K562 (cell line): ENCODE measurements at regions not wholly inside any gene's neighbourhood (a gene's known extent, or its start where the extent isn't known, plus 50 kb on each side); places are given as distances from the start of the nearest gene placed in this dataset.

ENCODE experiments used
- ATAC-seq: fragments of 200-7000 bp; cut with Tn5 transposase; 3 replicates; pipeline ENCODE4 v1.9.1; 2020; ENCODE audit warnings: moderate library complexity
- BruUV-seq: library from RNA; stranded (reverse); fragments of 400-500 nt; replicated peaks from 2 replicates; lab custom pipeline; 2021; lab: Mats Ljungman, UMichigan
- CTCF ChIA-PET: fragments of 300-600 bp; formaldehyde crosslinking; extraction: SDS; loops from one replicate; lab custom pipeline; 2021; ENCODE audit warnings: low intra/inter-chr PET ratio; lab: Yijun Ruan, JAX
- POLR2A ChIA-PET: fragments of 300-600, 350-650 bp; sonication (Branson Sonifier 250); formaldehyde crosslinking; extraction: SDS; loops from one replicate; lab custom pipeline; 2021; ENCODE audit warnings: antibody characterized with exemption, inconsistent platforms; lab: Yijun Ruan, JAX
- DNase-seq, 4 experiments: peaks; one replicate each; pipeline versions ENCODE4 v3.0.0 to v3.0.0-alpha.2; 2011 to 2018; ENCODE audit warnings: low spot score in 3 of 4, mixed read lengths in 3 of 4; ENCODE audit errors: extremely low read depth in 1 of 4
- FAIRE-seq: peaks from 2 replicates; lab custom pipeline; 2011; peaks lifted over from hg19 to GRCh38; lab: Jason Lieb, UNC
- H2AFZ ChIP-seq: 2 replicates; pipeline ENCODE4 v1.6.0; 2011; ENCODE audit warnings: low read depth, low read length, control low read depth, inconsistent platforms
- H3K27ac ChIP-seq: fragments of 200-600 bp; 3 replicates; pipeline ENCODE4 v1.8.0; 2011; ENCODE audit warnings: low read depth, mild to moderate bottlenecking, control low read depth, inconsistent platforms, low read length, moderate library complexity, mixed read lengths; ENCODE audit errors: extremely low read depth
- H3K27me3 ChIP-seq, 2 experiments: fragments of 300-600 bp in 1 of 2; 2 replicates in 1 of 2; 3 replicates in 1 of 2; pipeline versions ENCODE4 v1.6.0 to v1.8.0; 2011; ENCODE audit warnings: inconsistent platforms in 2 of 2, low read length in 2 of 2, mild to moderate bottlenecking in 1 of 2, mixed read lengths in 1 of 2, moderate library complexity in 1 of 2; ENCODE audit not compliant: control insufficient read depth in 2 of 2, insufficient read depth in 2 of 2
- H3K36me3 ChIP-seq: fragments of 300-600 bp; 3 replicates; pipeline ENCODE4 v1.8.0; 2011; ENCODE audit warnings: mild to moderate bottlenecking, low read length, inconsistent platforms; ENCODE audit not compliant: control insufficient read depth, insufficient read depth
- H3K4me1 ChIP-seq, 2 experiments: fragments of 200-600 bp in 1 of 2; replicated peaks in 1 of 2; 2 replicates in 1 of 2; 3 replicates in 1 of 2; pipeline versions ENCODE4 v1.5.1 to v1.8.0; 2011; ENCODE audit warnings: inconsistent platforms in 2 of 2, low read length in 2 of 2, mild to moderate bottlenecking in 1 of 2, mixed read lengths in 1 of 2, moderate library complexity in 1 of 2; ENCODE audit not compliant: control insufficient read depth in 2 of 2, insufficient read depth in 2 of 2
- H3K4me2 ChIP-seq: 2 replicates; pipeline ENCODE4 v1.6.1; 2011; ENCODE audit warnings: low read length, control low read depth, inconsistent platforms, mixed read lengths; ENCODE audit not compliant: insufficient read depth
- H3K4me3 ChIP-seq: fragments of 200-600 bp; sonication (generic), shearing (Covaris generic); 2 replicates; pipeline ENCODE4 v1.5.1; 2016; ENCODE audit warnings: control low read depth, inconsistent platforms
- H3K79me2 ChIP-seq: fragments of 200-600 bp; 3 replicates; pipeline ENCODE4 v1.8.0; 2011; ENCODE audit warnings: low read length, inconsistent platforms; ENCODE audit not compliant: control insufficient read depth, insufficient read depth
- H3K9ac ChIP-seq, 2 experiments: 2 replicates each; pipeline versions ENCODE4 v1.6.0 to v1.6.1; 2011; ENCODE audit warnings: low read depth in 2 of 2, low read length in 2 of 2, control low read depth in 1 of 2, inconsistent platforms in 1 of 2, mild to moderate bottlenecking in 1 of 2, mixed read lengths in 1 of 2; ENCODE audit not compliant: insufficient read depth in 1 of 2
- H3K9me1 ChIP-seq: one replicate; pipeline ENCODE4 v1.6.0; 2011; ENCODE audit warnings: inconsistent platforms, mild to moderate bottlenecking, low read length, moderate library complexity; ENCODE audit not compliant: control insufficient read depth, insufficient read depth
- H3K9me3 ChIP-seq: replicated peaks from 2 replicates; pipeline ENCODE4 v1.5.1; 2011; ENCODE audit warnings: low read depth, low read length, inconsistent platforms; ENCODE audit not compliant: control insufficient read depth, insufficient read depth
- H4K20me1 ChIP-seq: replicated peaks from 2 replicates; pipeline ENCODE4 v1.6.1; 2011; ENCODE audit warnings: low read length, inconsistent platforms, mixed read lengths; ENCODE audit not compliant: control insufficient read depth, insufficient read depth
- ETV1 ChIP-seq: fragments of 450-650 bp; conservative IDR thresholded peaks from 2 replicates; pipeline ENCODE4 v1.6.1; 2016; ENCODE audit warnings: missing genetic modification characterization, control low read depth, low read depth, missing compliant biosample characterization
- HMBOX1 ChIP-seq: sonication (generic); IDR thresholded peaks from 2 replicates; pipeline ENCODE4 v1.6.1; 2016
- HMG20A ChIP-seq: fragments of 450-650 bp; formaldehyde crosslinking; conservative IDR thresholded peaks from 2 replicates; pipeline ENCODE4 v1.4.0; 2020; ENCODE audit warnings: mild to moderate bottlenecking, mixed read lengths
- KLF10 ChIP-seq: fragments of 250-450 bp; sonication (Bioruptor Pico); IDR thresholded peaks from 2 replicates; pipeline ENCODE4 v1.6.1; 2021; ENCODE audit warnings: matching md5 sums
- NFXL1 ChIP-seq: fragments of 450-650 bp; formaldehyde crosslinking; IDR thresholded peaks from 2 replicates; pipeline ENCODE4 v1.4.0; 2021; ENCODE audit warnings: mild to moderate bottlenecking
- NRF1 ChIP-seq, 2 experiments: fragments of 450-650 bp; IDR thresholded peaks in 1 of 2; conservative IDR thresholded peaks in 1 of 2; 2 replicates each; pipeline ENCODE4 v1.6.1; 2014; ENCODE audit warnings: mild to moderate bottlenecking in 2 of 2
- POLR2A ChIP-seq: fragments of 450-650 bp; conservative IDR thresholded peaks from 2 replicates; pipeline ENCODE4 v1.6.1; 2016
- SETDB1 ChIP-seq: IDR thresholded peaks from one replicate; pipeline ENCODE4 v1.6.1; 2012; ENCODE audit warnings: low read length, control low read depth, inconsistent platforms
- SMARCE1 ChIP-seq: fragments of 450-650 bp; IDR thresholded peaks from 2 replicates; pipeline ENCODE4 v1.7.1; 2016; ENCODE audit warnings: mild to moderate bottlenecking
- ZNF408 ChIP-seq: fragments of 250-450 bp; sonication (Bioruptor Pico); IDR thresholded peaks from 2 replicates; pipeline ENCODE4 v1.4.0; 2020; ENCODE audit warnings: low read depth, mild to moderate bottlenecking, moderate library complexity
- WGBS: fragments of 100-300 bp; shearing (Covaris generic); methylation state at CpG from one replicate; pipeline ENCODE4 v1.1.6; 2016; ENCODE audit warnings: low coverage, mixed read lengths; ENCODE audit not compliant: insufficient coverage; ENCODE audit errors: missing lambda C conversion rate; 5-methylcytosine and 5-hydroxymethylcytosine counted together
- in situ Hi-C: fragments of 300-500 bp; cut with MboI; formaldehyde crosslinking; loops from 4 replicates; pipeline ENCODE4 v1.15.0; 2018; ENCODE audit warnings: inconsistent platforms, mixed read lengths
- intact Hi-C: fragments of 100-400 bp; cut with micrococcal nuclease; formaldehyde crosslinking; loops from 2 replicates; pipeline ENCODE4 v1.14.2; 2022

GRCh38 chr11:127199306-127199801, 198.8 kb upstream of the KIRREL3 start:
- no peak for ATAC-seq
- in situ Hi-C loops (no loop called here), intact Hi-C loops (no loop called here)
- H3K9me3 ChIP-seq: no peaks in the 10 kb centered on the region
- H3K36me3 ChIP-seq: no peaks in the 10 kb centered on the region
- TF ChIP-seq SETDB1: no peak
- TF ChIP-seq KLF10 (CRISPR knock-in tag): no peak
- no peak for TF ChIP-seq POLR2A
- TF ChIP-seq SMARCE1: no peak
- no peak for TF ChIP-seq ETV1 (tag)
- no peak for TF ChIP-seq HMBOX1
- no peak for TF ChIP-seq ZNF408 (CRISPR knock-in tag)
- TF ChIP-seq NFXL1 (CRISPR knock-in tag): no peak
- TF ChIP-seq NRF1 (conservative IDR thresholded peaks at IDR 0.05 in 1 of 2, IDR thresholded peaks at IDR 0.05 in 1 of 2): no peak
- no peak for TF ChIP-seq HMG20A
- no peak for FAIRE-seq
- H3K4me2 ChIP-seq: no peak overlapping the region
- no peak overlapping the region for H2AFZ ChIP-seq
- H3K9me1 ChIP-seq: no peaks in the 10 kb centered on the region
- ChIA-PET POLR2A (no interaction called here), CTCF (no interaction called here)
- H3K9ac ChIP-seq: no peak overlapping the region
- H3K27me3 ChIP-seq: no peaks in the 10 kb centered on the region
- H3K27ac ChIP-seq: no peak overlapping the region
- DNase-seq: no peak
- no TSS peak for BruUV-seq
- no peak overlapping the region for H3K4me3 ChIP-seq
- H3K79me2 ChIP-seq: no peaks in the 10 kb centered on the region
- H4K20me1 ChIP-seq: no peaks in the 10 kb centered on the region
- no peaks in the 10 kb centered on the region for H3K4me1 ChIP-seq
- WGBS: 3% methylated on average over 3 of the region's 3 CpGs
